HUDEP-2 (cell line): ENCODE measurements at regions not wholly inside any gene's neighbourhood (a gene's known extent, or its start where the extent isn't known, plus 50 kb on each side); places are given as distances from the start of the nearest gene placed in this dataset.
"Not testable (repeated sequence)": the region's sequence is repeated elsewhere in the genome, so short reads cannot be mapped to it uniquely, and the experiment has no call there.

Source experiments
- DNase-seq, 76 experiments: peaks; one replicate each; lab custom pipeline; 2025; ENCODE audit not compliant: unreplicated experiment in 76 of 76; lab: John Stamatoyannopoulos, UW

- peak in 44 of 76 experiments; percentile 3 to 65 (median 20) for DNase-seq
These were observed 52.4 kb upstream of the ITGB1 start for GRCh38 chr10:33010132-33011037.

GRCh38 chr10:33009244-33010131 is 51.5 kb upstream of the ITGB1 start:
- DNase-seq: no peak

GRCh38 chr10:33008499-33009243 is 50.6 kb upstream of the ITGB1 start:
- DNase-seq: peak in 57 of 76 experiments; percentile 2 to 77 (median 48)

GRCh38 chr10:33007731-33008381 is 49.8 kb upstream of the ITGB1 start:
- DNase-seq: not testable (repeated sequence)
